Activated naive CD8-positive, alpha-beta T cell treated with anti-CD3 and anti-CD28 coated beads for 36 hours (primary cell): ENCODE measurements at regions not wholly inside any gene's neighbourhood (a gene's known extent, or its start where the extent isn't known, plus 50 kb on each side); places are given as distances from the start of the nearest gene placed in this dataset.

Experiments
- DNase-seq: peaks from one replicate; pipeline ENCODE4 v3.0.0; 2021
- H3K27ac Mint-ChIP-seq: one replicate; pipeline ENCODE4 v1.8.0; 2022; ENCODE audit warnings: mild to moderate bottlenecking, moderate library complexity, mixed read lengths
- H3K27me3 Mint-ChIP-seq: one replicate; pipeline ENCODE4 v1.8.0; 2022; ENCODE audit warnings: mild to moderate bottlenecking, mixed read lengths
- H3K36me3 Mint-ChIP-seq: one replicate; pipeline ENCODE4 v1.8.0; 2021; ENCODE audit warnings: mild to moderate bottlenecking, mixed read lengths
- H3K4me1 Mint-ChIP-seq: one replicate; pipeline ENCODE4 v1.8.0; 2021; ENCODE audit warnings: mixed read lengths
- H3K4me3 Mint-ChIP-seq: one replicate; pipeline ENCODE4 v1.8.0; 2022; ENCODE audit warnings: mild to moderate bottlenecking, moderate library complexity, mixed read lengths
- H3K9me3 Mint-ChIP-seq: one replicate; pipeline ENCODE4 v1.8.0; 2022; ENCODE audit warnings: mixed read lengths

GRCh38 chr12:61757831-61758505, 502.2 kb upstream of the USP15 start:
- Mint-ChIP-seq H3K9me3 (no peaks in the 10 kb centered on the region), H3K36me3 (no peaks in the 10 kb centered on the region), H3K27ac (no peak overlapping the region), H3K4me3 (no peak overlapping the region), H3K4me1 (no peaks in the 10 kb centered on the region), H3K27me3 (no peaks in the 10 kb centered on the region)
- no peak for DNase-seq

- Mint-ChIP-seq H3K4me3 (no peak overlapping the region), H3K27me3 (peaks cover 3% of the 10 kb centered on the region)
Measured at GRCh38 chr12:61758661-61759060, 501.5 kb upstream of the USP15 start.

GRCh38 chr12:61765926-61766325, 494.3 kb upstream of the USP15 start:
- H3K27ac Mint-ChIP-seq = no peak overlapping the region
- H3K9me3 Mint-ChIP-seq = peaks cover 2% of the 10 kb centered on the region
- no peak for DNase-seq
- H3K36me3 Mint-ChIP-seq = no peaks in the 10 kb centered on the region
- H3K4me1 Mint-ChIP-seq = no peaks in the 10 kb centered on the region
- H3K4me3 Mint-ChIP-seq = no peak overlapping the region
- H3K27me3 Mint-ChIP-seq = peaks cover 3% of the 10 kb centered on the region

More at GRCh38 chr12:61758661-61759060, 501.5 kb upstream of the USP15 start:
- no peak for DNase-seq
- Mint-ChIP-seq H3K4me1 (no peaks in the 10 kb centered on the region), H3K9me3 (no peaks in the 10 kb centered on the region), H3K36me3 (no peaks in the 10 kb centered on the region), H3K27ac (no peak overlapping the region)

- no peak overlapping the region for H3K27ac Mint-ChIP-seq
- no peaks in the 10 kb centered on the region for H3K27me3 Mint-ChIP-seq
- H3K36me3 Mint-ChIP-seq = no peaks in the 10 kb centered on the region
- H3K4me1 Mint-ChIP-seq = no peaks in the 10 kb centered on the region
- H3K4me3 Mint-ChIP-seq = no peak overlapping the region
- H3K9me3 Mint-ChIP-seq = no peaks in the 10 kb centered on the region
- DNase-seq = no peak
Measured at GRCh38 chr12:61780435-61780834, 479.8 kb upstream of the USP15 start.

DNA sequence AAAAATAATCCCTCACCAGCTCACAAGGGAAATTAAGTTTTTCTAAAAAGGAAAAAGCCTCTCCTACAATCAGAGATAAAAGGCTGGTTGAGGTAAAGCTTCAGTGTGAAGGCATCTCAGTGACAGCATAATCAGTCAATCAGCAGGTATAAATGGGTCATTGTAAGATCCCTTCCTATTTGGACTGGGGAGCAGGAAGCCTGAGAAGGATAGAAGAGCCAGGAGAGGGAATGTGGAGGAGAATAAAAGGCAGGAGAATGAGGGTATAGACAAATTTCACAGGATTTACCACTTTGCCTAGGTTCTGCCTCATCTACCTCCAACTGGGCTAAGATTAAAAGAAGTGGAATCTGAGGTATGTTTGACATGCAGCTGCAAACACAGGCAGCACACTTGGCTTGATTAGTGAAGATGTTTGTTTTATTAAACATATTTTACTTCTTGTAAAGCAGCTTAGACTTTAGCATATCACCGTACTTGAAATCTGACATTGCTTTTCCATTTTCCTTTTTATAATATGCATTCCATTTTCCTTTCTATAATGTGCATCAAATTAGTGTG, 479.1 kb upstream of the USP15 start:
- H3K4me3 Mint-ChIP-seq = no peak overlapping the region
- no peak overlapping the region for H3K27ac Mint-ChIP-seq
- H3K9me3 Mint-ChIP-seq = peaks cover 3% of the 10 kb centered on the region
- no peaks in the 10 kb centered on the region for H3K4me1 Mint-ChIP-seq
- DNase-seq = no peak
- no peaks in the 10 kb centered on the region for H3K36me3 Mint-ChIP-seq
- no peaks in the 10 kb centered on the region for H3K27me3 Mint-ChIP-seq

DNA sequence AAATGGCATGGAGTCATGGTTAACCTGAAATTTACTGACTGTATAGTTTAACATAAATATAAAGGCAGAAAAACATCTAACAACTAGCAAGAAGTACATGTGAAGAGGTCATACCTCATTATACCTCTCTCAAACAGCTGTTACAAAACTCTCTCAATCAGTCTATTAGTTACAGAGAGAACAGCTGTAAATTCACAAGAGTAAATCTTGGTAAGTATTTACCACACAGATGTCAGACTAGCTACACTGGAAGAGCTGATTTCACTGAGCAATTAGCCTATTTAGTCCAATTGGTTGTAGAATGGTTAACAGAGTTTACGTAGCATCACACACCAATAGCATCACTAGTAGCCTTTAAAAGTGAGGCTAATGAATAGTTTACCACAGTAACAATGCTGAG, 463.4 kb upstream of the USP15 start:
- no peaks in the 10 kb centered on the region for H3K36me3 Mint-ChIP-seq
- H3K4me3 Mint-ChIP-seq = no peak overlapping the region
- H3K27me3 Mint-ChIP-seq = no peaks in the 10 kb centered on the region
- H3K27ac Mint-ChIP-seq = no peak overlapping the region
- no peak for DNase-seq
- H3K9me3 Mint-ChIP-seq = no peaks in the 10 kb centered on the region
- no peaks in the 10 kb centered on the region for H3K4me1 Mint-ChIP-seq

GRCh38 chr12:61797266-61797665, 462.9 kb upstream of the USP15 start:
- DNase-seq = no peak
- Mint-ChIP-seq H3K4me1 (no peaks in the 10 kb centered on the region), H3K27ac (no peak overlapping the region), H3K36me3 (no peaks in the 10 kb centered on the region), H3K4me3 (no peak overlapping the region), H3K27me3 (no peaks in the 10 kb centered on the region), H3K9me3 (no peaks in the 10 kb centered on the region)

DNA sequence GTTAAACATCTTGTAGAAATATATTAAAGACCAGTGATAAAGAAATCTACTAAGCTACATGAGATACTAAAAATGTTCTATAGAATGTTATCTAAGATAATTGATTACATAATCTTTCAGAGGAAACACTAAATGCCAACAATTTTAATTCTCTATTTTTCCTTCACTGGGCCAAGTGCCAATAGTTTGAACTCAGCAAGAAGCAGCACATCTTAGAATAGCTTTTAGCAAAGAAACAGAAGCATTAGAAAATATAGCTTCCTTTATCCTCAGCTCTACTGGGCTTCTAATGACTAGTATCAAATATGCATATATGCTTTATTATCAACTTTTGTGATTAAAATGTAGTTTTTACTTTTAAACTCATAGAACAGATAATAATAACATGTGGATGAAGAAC, 461.4 kb upstream of the USP15 start:
- H3K36me3 Mint-ChIP-seq = no peaks in the 10 kb centered on the region
- H3K4me1 Mint-ChIP-seq = no peaks in the 10 kb centered on the region
- no peak overlapping the region for H3K27ac Mint-ChIP-seq
- H3K4me3 Mint-ChIP-seq = no peak overlapping the region
- DNase-seq = no peak
- H3K9me3 Mint-ChIP-seq = no peaks in the 10 kb centered on the region
- H3K27me3 Mint-ChIP-seq = no peaks in the 10 kb centered on the region

- Mint-ChIP-seq H3K27me3 (no peaks in the 10 kb centered on the region), H3K36me3 (no peaks in the 10 kb centered on the region), H3K9me3 (peaks cover 16% of the 10 kb centered on the region), H3K4me1 (no peaks in the 10 kb centered on the region), H3K27ac (no peak overlapping the region), H3K4me3 (no peak overlapping the region)
- DNase-seq = no peak
Measured at GRCh38 chr12:61804301-61804700, 455.9 kb upstream of the USP15 start.

GRCh38 chr12:61808856-61809255, 451.3 kb upstream of the USP15 start:
- Mint-ChIP-seq H3K4me3 (no peak overlapping the region), H3K27ac (no peak overlapping the region), H3K27me3 (no peaks in the 10 kb centered on the region), H3K4me1 (no peaks in the 10 kb centered on the region), H3K9me3 (peaks cover 16% of the 10 kb centered on the region), H3K36me3 (no peaks in the 10 kb centered on the region)
- DNase-seq = no peak

DNA sequence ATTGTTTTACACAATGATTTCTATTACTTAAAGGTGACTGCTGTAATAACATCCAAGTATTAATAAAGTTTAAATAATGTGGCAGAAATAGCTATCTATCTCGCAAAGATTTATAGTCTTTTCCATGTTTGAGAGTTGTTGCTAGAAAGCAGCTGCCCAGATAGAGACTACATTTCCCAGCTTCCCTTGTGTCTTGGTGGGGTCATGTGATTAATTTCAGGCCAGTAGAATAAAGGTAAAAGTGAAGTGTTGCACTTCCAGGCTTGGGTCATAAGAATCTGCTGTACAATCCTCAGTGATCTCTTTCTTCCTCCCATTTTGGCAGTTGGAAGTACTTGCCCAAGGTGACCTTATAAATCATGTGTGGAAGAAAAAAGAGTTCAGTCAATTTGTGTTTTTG, 449.7 kb upstream of the USP15 start:
- no peaks in the 10 kb centered on the region for H3K4me1 Mint-ChIP-seq
- H3K9me3 Mint-ChIP-seq = peaks cover 16% of the 10 kb centered on the region

DNA sequence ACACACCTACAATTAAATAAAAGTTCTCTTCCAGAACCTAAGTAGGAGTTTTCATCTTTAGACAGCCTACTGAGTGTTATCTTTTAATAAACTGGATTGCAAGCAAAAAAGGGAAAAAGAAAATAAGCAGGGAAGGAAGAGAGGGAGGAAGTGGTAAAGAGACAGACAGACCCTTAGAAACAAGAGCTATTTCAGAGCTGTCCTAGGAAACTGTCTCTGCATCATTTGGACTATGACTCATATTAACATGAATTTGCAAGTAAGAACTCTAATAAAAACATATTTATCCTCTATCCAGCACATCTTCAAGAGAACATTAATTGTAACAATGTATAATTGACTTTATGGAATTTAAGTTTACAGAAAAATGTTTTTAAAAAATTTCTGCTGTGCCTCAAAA, 438.8 kb upstream of the USP15 start:
- H3K4me1 Mint-ChIP-seq = peaks cover 2% of the 10 kb centered on the region
- H3K27me3 Mint-ChIP-seq = no peaks in the 10 kb centered on the region
- H3K4me3 Mint-ChIP-seq = no peak overlapping the region
- no peaks in the 10 kb centered on the region for H3K36me3 Mint-ChIP-seq
- no peak for DNase-seq
- H3K9me3 Mint-ChIP-seq = no peaks in the 10 kb centered on the region
- H3K27ac Mint-ChIP-seq = no peak overlapping the region

More for the DNA sequence above, 449.7 kb upstream of the USP15 start:
- H3K27me3 Mint-ChIP-seq = no peaks in the 10 kb centered on the region
- H3K4me3 Mint-ChIP-seq = no peak overlapping the region
- no peak for DNase-seq
- no peak overlapping the region for H3K27ac Mint-ChIP-seq
- no peaks in the 10 kb centered on the region for H3K36me3 Mint-ChIP-seq

GRCh38 chr12:61823102-61823501, 437.1 kb upstream of the USP15 start:
- H3K4me1 Mint-ChIP-seq = peaks cover 2% of the 10 kb centered on the region
- DNase-seq = no peak
- H3K27ac Mint-ChIP-seq = no peak overlapping the region
- H3K27me3 Mint-ChIP-seq = no peaks in the 10 kb centered on the region
- H3K36me3 Mint-ChIP-seq = no peaks in the 10 kb centered on the region
- H3K9me3 Mint-ChIP-seq = no peaks in the 10 kb centered on the region
- no peak overlapping the region for H3K4me3 Mint-ChIP-seq

DNA sequence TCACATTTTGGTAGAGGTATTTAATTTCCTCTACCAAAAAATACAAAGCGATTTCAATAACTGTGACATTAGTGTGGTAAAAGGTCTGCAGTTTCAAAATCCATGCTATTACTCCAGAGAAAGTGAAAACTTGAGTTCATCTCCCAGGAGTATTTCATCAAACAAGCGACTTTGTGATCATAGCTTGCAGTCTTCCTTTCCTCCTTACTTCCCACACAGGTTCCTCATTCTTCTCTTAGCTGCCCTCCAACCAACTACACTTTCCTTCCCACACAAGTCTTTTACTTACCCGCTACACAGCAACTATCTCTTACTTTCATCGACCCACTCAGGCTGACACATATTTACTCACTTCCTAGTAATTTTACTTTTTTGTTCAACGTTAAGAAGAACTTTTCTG, 413.4 kb upstream of the USP15 start:
- no peaks in the 10 kb centered on the region for H3K27me3 Mint-ChIP-seq
- no peak for DNase-seq
- no peak overlapping the region for H3K27ac Mint-ChIP-seq
- H3K4me3 Mint-ChIP-seq = no peak overlapping the region
- no peaks in the 10 kb centered on the region for H3K9me3 Mint-ChIP-seq
- H3K36me3 Mint-ChIP-seq = no peaks in the 10 kb centered on the region
- H3K4me1 Mint-ChIP-seq = no peaks in the 10 kb centered on the region

GRCh38 chr12:61848893-61849292, 411.3 kb upstream of the USP15 start:
- DNase-seq = no peak
- H3K36me3 Mint-ChIP-seq = no peaks in the 10 kb centered on the region
- no peak overlapping the region for H3K27ac Mint-ChIP-seq
- no peak overlapping the region for H3K4me3 Mint-ChIP-seq
- H3K9me3 Mint-ChIP-seq = peaks cover 3% of the 10 kb centered on the region
- no peaks in the 10 kb centered on the region for H3K27me3 Mint-ChIP-seq
- H3K4me1 Mint-ChIP-seq = no peaks in the 10 kb centered on the region

DNA sequence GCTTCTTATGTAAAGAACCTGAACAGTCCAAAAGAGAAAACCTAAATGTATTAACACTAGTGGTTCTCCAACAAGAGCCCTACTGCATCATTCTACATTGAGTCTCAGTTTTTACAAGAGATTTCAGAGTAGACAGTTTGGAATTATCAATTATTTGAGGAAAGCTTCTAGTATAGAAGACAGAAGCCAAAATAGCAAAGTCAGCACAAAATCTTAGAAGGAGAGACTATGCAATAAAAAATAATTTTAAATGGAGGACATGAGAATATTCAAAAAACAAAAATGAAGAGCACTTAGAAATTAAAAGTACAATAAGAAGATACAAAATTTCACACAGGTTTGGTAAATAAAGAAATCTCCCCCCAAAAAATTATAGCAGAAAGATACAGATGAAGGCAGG, 406.3 kb upstream of the USP15 start:
- H3K36me3 Mint-ChIP-seq = no peaks in the 10 kb centered on the region
- H3K4me3 Mint-ChIP-seq = no peak overlapping the region
- H3K4me1 Mint-ChIP-seq = no peaks in the 10 kb centered on the region
- no peak overlapping the region for H3K27ac Mint-ChIP-seq
- DNase-seq = no peak
- peaks cover 10% of the 10 kb centered on the region for H3K9me3 Mint-ChIP-seq
- H3K27me3 Mint-ChIP-seq = no peaks in the 10 kb centered on the region
